OCI-LY7 (cell line): ENCODE measurements at regions not wholly inside any gene's neighbourhood (a gene's known extent, or its start where the extent isn't known, plus 50 kb on each side); places are given as distances from the start of the nearest gene placed in this dataset.
"Not testable (repeated sequence)": the region's sequence is repeated elsewhere in the genome, so short reads cannot be mapped to it uniquely, and the experiment has no call there.

Source experiments
- EZH2phosphoT487 ChIP-seq: fragments of 200-600 bp; sonication (generic); IDR thresholded peaks from 2 replicates; pipeline ENCODE4 v1.6.1; 2018; ENCODE audit warnings: low read depth, borderline replicate concordance, mild to moderate bottlenecking, mixed run types, antibody characterized with exemption, low read length, moderate library complexity, mixed read lengths
- TF ChIP-seq, protein P1 (sequence below): fragments of 200-600 bp; sonication (generic); conservative IDR thresholded peaks from 2 replicates; pipeline ENCODE4 v1.5.1; 2014; ENCODE audit warnings: mild to moderate bottlenecking, antibody characterized with exemption, low read length, moderate library complexity, mixed read lengths

DNA sequence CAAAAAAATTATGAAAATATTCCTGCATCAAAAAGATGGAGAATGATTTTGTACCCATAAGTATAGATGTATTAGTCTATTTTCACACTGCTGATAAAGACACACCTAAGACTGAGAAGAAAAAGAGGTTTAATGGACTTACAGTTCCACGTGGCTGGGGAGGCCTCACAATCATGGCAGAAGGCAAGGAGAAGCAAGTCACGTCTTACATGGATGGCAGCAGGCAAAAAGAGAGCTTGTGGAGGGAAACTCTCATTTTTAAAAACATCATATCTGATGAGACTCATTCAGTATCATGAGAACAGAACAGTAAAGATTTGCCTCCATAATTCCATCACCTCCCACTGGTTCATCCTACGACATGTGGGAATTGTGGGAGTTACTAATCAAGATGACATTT lies 979.8 kb downstream of the TDRD15 start:
- TF ChIP-seq, protein P1, sequence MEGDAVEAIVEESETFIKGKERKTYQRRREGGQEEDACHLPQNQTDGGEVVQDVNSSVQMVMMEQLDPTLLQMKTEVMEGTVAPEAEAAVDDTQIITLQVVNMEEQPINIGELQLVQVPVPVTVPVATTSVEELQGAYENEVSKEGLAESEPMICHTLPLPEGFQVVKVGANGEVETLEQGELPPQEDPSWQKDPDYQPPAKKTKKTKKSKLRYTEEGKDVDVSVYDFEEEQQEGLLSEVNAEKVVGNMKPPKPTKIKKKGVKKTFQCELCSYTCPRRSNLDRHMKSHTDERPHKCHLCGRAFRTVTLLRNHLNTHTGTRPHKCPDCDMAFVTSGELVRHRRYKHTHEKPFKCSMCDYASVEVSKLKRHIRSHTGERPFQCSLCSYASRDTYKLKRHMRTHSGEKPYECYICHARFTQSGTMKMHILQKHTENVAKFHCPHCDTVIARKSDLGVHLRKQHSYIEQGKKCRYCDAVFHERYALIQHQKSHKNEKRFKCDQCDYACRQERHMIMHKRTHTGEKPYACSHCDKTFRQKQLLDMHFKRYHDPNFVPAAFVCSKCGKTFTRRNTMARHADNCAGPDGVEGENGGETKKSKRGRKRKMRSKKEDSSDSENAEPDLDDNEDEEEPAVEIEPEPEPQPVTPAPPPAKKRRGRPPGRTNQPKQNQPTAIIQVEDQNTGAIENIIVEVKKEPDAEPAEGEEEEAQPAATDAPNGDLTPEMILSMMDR, result not testable (repeated sequence)
- TF ChIP-seq EZH2phosphoT487, result not testable (repeated sequence)
